Caki2 (cell line): ENCODE measurements at regions not wholly inside any gene's neighbourhood (a gene's known extent, or its start where the extent isn't known, plus 50 kb on each side); places are given as distances from the start of the nearest gene placed in this dataset.
"Not testable (repeated sequence)": the region's sequence is repeated elsewhere in the genome, so short reads cannot be mapped to it uniquely, and the experiment has no call there.

Source experiments
- DNase-seq: peaks from one replicate; pipeline ENCODE4 v3.0.0-alpha.2; 2015; ENCODE audit warnings: low read depth
- in situ Hi-C: cut with HindIII; loops from 2 replicates; pipeline ENCODE4 v1.10.0; 2016; ENCODE audit warnings: low sequenced_read_pairs, low pct_unique_long_range_greater_than_20kb, mixed read lengths

- no peak for DNase-seq
- in situ Hi-C loops = no loop called here
Measured at GRCh38 chr16:52707676-52708337, 160.9 kb upstream of the TOX3 start.

GRCh38 chr16:52705122-52705521 is 158.2 kb upstream of the TOX3 start:
- in situ Hi-C loops = no loop called here
- DNase-seq = no peak

- no peak for DNase-seq
- in situ Hi-C loops = no loop called here
Measured at GRCh38 chr16:52697971-52698370, 151.0 kb upstream of the TOX3 start.

DNA sequence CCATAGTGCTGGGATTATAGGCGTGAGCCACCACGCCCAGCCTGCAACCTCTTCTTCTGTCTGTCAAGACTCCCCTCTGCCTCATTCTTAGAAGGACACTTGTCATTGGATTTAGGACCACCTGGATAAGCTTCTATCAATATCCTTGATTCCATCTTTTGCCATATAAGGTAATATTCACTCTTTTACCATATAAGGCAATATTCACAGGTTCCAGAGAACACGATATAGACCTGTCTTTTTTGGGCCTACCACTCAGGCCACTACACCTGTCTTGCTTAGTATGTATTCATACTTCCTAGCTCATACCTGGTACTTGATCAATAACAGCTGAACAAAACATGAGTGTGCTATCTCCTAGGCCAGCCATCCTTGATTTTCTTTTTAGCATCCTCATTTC is 149.2 kb upstream of the TOX3 start:
- in situ Hi-C loops = no loop called here
- no peak for DNase-seq

DNA sequence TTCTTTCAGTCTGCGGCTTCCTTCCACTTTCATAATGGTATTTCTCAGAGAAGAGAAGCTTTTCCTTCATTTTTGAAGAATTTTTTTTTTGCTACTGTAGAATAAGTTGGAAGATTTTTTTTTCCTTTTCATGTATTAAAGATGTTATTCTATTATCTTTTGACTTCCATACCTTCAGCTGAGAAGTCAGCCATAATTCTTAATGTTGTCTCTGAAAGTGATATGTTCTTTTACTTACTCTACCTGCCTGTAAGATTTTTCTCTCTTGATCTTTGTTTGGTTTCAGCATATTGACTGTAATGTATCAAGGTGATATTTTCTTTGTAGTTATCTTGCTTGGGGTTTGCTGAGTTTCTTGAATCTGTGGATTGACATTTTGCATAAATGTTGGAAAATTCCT is 143.5 kb upstream of the TOX3 start:
- no peak for DNase-seq
- in situ Hi-C loops = no loop called here

DNA sequence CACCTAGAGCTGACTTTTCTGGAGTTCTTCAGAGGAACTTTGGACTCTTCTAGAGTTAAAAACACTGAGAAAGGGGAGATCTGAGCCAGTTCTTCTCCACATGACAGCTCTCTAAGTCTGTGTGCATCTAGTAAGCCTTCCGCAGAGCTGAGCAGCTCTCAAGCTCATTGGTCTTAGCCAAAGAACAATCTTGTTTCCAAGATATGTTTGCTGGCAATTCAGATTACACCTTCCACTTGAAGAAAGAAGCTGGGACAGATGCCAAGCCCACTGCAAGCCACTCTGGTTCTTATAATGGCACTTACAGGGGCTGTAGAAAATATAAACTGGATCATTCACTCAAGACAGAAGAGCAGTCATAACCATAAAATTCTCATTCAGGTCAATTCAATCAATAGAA is 134.1 kb upstream of the TOX3 start:
- DNase-seq = no peak
- in situ Hi-C loops = no loop called here

DNA sequence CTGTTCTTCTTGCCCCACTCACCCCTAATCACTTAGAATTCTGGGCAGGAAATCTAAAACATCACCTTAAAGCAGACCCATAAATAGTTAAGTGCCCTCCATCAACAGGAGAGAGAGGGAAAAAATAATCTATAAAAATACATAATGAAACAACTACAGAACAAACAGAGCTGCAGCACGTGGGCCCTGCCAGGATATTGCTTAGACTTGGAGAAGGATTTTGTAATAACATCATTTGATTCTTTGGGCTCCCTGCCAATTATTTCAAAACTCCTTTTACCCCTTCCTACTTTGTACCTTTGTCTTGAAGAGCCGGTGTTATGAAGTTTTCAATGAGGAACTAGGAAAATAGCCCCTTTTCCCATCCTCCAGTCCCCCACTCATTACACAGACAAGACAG is 130.6 kb upstream of the TOX3 start:
- no peak for DNase-seq
- in situ Hi-C loops = no loop called here

- in situ Hi-C loops = no loop called here
- no peak for DNase-seq
Measured at GRCh38 chr16:52676959-52677358, 130.0 kb upstream of the TOX3 start.

- in situ Hi-C loops = no loop called here
- no peak for DNase-seq
Measured at GRCh38 chr16:52671590-52671989, 124.6 kb upstream of the TOX3 start.

DNA sequence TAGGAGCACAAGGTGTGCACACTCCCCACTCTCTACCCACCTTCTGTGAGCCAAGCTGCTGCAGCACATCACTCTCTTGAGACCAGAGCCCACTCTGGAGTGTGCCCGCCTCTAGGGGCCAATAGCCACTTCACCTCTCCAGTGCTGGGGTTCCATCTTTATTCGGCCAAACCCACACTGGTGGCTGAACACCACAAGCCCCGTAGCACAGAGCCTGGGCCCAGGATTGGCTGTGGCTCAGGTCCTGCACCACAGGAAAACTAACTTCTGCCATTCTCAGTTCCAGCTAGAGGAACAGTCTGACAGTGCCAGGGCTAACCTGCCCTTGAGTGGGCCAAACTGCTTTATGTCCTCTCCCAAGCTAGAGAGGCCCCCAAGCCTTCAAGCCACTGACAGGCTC is 111.0 kb upstream of the TOX3 start:
- DNase-seq = no peak
- in situ Hi-C loops = no loop called here

DNA sequence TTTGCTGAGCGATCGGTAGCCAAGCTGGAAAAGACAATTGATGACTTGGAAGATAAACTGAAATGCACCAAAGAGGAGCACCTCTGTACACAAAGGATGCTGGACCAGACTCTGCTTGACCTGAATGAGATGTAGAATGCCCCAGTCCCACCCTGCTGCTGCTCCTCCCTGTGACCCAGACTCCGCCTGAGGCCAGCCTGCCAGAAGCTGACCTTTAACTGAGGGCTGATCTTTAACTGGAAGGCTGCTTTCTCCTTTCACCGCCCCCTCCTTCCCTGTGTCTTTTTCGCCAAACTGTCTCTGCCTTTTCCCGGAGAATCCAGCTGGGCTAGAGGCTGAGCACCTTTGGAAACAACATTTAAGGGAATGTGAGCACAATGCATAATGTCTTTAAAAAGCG is 109.0 kb upstream of the TOX3 start:
- in situ Hi-C loops, DNase-seq: not testable (repeated sequence)

GRCh38 chr16:52655156-52655555 is 108.2 kb upstream of the TOX3 start:
- DNase-seq, in situ Hi-C loops: not testable (repeated sequence)

DNA sequence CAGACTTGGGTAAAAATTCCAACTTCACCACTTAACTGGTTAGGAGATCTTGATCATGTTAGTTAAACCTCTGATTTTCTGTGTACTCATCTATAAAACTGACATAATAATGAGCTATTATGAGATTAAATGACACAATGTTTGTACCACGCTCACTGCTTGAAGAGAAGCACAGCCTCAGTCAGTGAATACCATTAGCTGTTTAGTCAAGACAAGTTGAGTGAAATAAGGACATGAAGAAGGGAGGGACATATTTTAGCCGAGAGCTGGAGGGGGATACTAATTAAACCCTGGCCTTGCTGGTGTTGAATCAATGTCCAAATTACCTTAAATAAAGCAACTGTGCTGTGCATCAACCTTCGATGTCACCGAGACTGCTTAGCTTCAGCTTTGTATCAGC is 105.1 kb upstream of the TOX3 start:
- in situ Hi-C loops = no loop called here
- DNase-seq = no peak

DNA sequence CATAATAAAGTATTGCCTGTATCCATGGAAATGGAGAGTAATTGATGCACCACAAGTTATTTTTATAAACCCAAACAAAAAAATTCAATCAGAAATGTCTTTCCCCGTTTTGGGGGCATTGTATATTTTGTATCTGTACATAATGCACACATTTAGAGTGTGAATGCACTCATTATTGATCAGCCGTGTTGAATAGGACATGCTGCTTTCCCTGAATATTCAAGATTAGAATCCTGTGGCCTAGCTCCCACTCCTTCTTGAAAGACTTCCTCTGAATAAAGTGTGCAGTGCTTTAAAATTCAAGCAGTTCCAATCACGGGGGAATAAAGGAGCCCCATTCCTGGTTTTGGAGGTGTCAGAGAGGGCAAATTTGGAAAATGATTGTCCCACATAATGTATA is 103.8 kb upstream of the TOX3 start:
- DNase-seq = no peak
- in situ Hi-C loops = no loop called here

- no peak for DNase-seq
- in situ Hi-C loops = no loop called here
Measured at GRCh38 chr16:52650318-52650717, 103.4 kb upstream of the TOX3 start.

DNA sequence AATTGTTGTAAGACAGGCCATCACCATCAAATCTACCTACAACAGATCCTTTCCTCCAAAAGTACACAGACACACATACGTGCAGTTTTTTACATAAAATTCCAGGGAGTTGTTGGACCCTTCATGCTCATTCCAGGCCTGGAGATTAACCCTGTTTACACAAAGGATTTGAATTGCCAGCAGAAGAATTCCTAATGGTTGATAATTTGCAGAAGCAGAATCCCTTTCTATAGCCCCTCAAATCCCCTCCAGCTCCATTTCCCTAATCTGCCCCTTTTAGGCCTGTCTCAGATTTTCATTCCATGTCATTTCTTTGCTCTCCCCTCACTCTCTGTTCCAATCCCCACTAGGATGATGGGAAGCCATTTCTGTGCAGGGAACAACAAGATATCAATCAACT is 102.9 kb upstream of the TOX3 start:
- in situ Hi-C loops = no loop called here
- DNase-seq = no peak

DNA sequence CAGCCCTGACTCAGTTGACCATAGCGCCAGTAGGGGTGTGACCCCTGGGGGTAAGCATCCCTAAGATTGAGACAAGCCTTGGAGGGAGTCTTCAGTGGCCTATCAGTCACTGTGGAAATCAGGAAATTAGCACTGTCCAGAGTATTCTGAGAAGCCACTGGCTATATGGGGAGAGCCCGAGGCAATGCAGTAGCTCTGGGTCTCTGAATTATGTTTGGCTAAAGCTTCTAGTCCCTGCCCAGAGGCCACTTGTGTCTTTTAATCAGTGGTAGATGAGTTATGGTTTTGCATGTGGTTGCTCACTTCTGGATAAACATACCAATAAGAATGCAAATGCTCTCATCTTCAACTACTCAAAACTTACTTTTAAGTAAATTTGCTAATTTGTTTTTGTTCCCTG is 100.6 kb upstream of the TOX3 start:
- no peak for DNase-seq
- in situ Hi-C loops = no loop called here

DNA sequence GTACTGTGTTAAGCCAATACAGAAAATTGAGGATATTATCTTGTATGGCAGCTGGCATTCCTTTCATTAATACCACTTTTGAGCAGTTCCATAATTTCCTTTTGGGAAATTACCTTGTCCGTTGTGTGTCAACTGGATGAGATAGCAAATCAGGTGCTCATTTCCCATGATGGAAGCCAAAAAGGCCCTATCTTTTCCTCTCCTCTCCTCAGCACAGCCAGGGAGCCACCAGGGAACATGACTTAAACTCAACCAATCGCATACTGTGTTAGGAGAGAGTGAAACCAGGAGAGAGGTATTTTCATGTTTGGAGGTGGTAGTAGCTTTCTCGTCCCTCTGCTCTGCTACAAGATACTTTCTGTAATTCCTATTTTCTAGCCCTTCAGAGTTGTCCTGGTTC is 96.1 kb upstream of the TOX3 start:
- DNase-seq = no peak
- in situ Hi-C loops = no loop called here

DNA sequence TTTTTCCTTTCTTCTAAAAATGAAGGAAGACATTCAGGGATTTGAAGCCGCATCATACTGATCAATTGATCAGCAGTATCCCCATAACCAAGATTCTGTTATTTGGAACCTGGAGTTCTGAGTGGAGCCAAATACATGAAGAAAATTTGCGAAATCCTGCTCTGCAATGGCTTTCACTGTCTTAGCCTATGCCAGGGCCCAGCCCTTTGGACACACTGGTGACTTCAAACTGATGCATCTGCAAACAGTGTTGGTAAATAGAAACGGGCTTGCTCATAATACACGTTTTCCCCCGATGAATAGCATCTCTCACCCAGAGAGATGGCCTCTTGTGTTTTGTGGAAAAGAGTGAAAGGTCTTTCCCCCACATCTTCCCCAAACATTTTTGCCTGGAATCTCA is 87.6 kb upstream of the TOX3 start:
- in situ Hi-C loops = no loop called here
- DNase-seq = no peak

- no peak for DNase-seq
- in situ Hi-C loops = no loop called here
Measured at GRCh38 chr16:52634104-52634503, 87.2 kb upstream of the TOX3 start.

GRCh38 chr16:52633230-52633629 is 86.3 kb upstream of the TOX3 start:
- DNase-seq = no peak
- in situ Hi-C loops = no loop called here
